ENCODE measurements at regions not wholly inside any gene's neighbourhood (a gene's known extent, or its start where the extent isn't known, plus 50 kb on each side); places are given as distances from the start of the nearest gene placed in this dataset.

DNA sequence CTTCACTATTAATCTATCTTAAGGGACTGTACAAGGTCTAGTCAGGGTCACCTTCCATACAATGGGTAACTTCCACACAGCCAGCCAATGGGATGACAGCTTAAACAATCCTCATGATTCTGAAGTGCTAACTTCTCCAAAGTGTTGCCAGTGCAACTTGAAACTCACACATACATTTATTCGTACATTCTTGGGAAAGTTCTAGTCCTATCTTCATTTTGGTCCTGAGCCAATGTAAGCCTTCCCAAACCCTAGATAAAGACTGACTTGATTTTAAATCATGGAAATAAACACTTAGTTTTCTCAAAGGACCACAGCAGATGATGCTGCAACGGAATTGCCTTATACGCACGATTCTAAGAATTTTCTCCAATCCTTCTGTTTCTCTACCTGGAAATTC is 117.5 kb upstream of the COL1A2 start:
- TF ChIP-seq POLR2A (IDR thresholded peaks at IDR 0.05) (no peak), CTCF (IDR thresholded peaks at IDR 0.05) (no peak)

Data from breast epithelium (tissue), 3 donors.